IPS DF 4.7 (cell line): ENCODE measurements at regions not wholly inside any gene's neighbourhood (a gene's known extent, or its start where the extent isn't known, plus 50 kb on each side); places are given as distances from the start of the nearest gene placed in this dataset.

ENCODE experiments used
- DNase-seq: peaks from one replicate; pipeline ENCODE4 v3.0.0-alpha.2; 2013; ENCODE audit warnings: low spot score; ENCODE audit errors: extremely low read depth

DNA sequence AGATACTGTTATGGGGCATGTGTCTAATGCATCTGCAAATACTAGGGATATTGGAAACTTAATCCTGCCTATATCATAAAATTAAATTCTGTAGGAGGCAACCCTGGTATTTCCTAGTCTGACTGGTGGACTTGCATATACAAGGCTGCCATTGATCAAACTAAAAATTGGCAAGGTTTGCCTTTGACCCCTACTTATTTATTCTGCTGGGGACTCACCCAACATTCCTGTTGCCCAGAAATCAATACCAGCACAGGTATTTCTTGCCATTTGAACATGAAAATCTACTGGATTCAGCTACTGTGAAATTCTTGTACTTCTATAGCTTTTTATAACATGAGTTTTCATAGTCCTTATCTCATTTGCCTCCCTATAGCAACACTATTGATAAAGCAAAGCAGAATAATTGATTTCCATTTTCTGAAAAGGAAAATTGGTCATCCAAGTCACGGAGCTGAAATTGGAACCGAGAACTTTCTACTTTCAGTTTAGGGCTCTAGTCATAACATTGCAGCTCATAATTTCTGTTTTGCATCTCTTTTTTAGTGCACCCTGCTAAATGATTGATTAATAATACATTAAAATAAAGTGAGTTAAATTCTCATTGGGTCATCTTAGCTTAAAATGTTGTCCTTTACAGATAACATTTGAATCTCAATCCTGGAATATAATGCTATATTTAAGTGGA is 365.2 kb downstream of the MFSD1 start:
- no peak for DNase-seq

DNA sequence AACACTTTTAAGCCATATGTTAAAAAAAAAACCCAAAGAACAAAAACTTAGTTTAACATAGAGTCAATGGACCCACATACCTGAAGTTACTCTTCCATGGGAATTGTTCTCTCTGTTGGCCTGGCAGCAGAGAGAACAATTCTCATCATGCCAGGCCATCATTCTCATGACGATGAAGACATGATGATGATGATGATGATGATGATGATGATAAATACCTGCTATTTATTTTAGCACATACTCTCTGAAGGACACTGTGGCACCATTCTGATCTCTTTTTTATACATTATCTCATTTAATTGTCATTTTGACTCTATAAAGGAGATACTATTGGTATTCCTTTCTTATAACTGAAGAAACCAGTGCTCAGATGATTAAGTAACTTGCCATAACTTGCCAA is 366.9 kb downstream of the MFSD1 start:
- DNase-seq = no peak

DNA sequence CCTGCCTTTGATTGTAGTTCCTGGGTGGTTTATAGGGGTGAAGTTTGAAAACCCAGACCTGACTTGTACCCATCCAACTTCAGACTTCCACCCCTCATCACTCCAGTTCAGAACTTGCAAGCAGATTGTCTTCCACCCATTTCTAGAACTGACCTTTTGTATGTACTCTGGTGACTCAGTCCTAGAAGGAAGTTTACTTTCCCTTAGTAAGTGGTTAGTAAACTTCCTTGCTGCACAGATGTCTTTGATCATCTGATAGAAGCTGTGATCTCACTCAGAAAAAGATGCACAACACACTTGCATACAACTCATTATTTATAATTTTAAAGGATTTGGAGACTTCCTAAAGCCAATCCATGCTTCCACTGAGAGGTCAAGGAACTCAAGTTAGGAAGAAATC is 368.0 kb downstream of the MFSD1 start:
- DNase-seq = no peak

DNA sequence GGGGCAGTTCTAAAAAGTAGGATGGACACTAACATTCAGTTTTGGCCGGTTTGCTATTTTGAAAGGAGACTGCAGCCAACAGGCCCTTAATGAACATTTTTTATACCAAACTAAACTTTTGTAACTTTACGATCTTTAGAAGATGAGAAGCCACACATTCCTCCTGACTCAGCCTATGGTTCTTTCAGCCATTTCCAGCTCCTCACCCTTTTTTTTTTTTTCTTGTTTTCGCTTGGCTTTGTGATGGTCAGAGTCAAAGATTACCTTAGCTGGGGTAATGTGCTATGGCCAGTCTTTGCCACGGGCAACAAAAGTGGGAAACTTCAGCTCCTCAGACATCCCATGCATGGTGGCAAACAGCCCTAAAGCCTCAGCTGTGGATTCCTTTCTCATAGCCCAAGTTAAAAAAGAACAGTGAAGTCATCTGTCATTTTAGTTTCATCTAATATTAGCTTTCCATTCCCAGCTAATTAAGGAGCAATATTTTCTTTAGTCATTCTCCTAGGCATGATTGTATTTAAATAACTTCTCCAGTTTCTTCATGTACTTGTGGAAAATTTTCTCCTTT is 368.7 kb downstream of the MFSD1 start:
- no peak for DNase-seq

DNA sequence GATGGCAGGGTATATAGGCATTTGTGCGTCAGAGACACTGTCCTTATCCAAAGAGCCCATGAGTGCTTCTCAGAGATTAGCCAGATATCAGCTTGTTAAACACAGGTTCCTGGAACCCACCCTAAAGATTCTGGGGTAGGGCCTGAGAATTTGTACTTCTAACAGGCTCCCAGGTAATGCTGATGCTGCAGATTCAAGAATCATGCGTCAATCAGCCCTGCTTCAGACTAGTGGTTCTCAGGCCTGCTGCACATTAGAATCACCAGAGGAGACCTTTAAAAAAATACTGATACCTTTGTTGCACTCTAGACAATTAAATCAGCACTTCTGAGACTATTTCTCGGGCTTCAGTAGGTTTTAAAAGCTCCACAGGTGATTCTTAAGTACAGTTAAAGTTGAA is 369.5 kb downstream of the MFSD1 start:
- no peak for DNase-seq

DNA sequence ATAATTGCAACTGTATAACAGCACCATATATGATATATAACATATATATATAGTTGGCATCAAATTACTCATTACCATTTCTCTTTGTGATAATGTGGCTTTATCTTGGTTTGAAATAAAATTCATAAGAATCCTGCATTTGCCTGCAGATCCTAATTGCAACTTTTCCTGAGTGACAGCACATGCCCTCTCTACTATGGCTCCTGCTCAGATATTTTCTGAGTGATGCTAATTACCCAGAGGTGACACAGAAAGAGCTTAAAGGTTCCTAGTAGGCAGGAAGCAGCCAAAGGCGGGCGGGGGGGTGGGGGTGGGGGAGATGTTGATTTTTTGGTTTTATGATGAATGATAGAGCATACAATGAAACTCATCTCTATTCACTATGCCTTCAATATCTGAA is 370.6 kb downstream of the MFSD1 start:
- DNase-seq = no peak

DNA sequence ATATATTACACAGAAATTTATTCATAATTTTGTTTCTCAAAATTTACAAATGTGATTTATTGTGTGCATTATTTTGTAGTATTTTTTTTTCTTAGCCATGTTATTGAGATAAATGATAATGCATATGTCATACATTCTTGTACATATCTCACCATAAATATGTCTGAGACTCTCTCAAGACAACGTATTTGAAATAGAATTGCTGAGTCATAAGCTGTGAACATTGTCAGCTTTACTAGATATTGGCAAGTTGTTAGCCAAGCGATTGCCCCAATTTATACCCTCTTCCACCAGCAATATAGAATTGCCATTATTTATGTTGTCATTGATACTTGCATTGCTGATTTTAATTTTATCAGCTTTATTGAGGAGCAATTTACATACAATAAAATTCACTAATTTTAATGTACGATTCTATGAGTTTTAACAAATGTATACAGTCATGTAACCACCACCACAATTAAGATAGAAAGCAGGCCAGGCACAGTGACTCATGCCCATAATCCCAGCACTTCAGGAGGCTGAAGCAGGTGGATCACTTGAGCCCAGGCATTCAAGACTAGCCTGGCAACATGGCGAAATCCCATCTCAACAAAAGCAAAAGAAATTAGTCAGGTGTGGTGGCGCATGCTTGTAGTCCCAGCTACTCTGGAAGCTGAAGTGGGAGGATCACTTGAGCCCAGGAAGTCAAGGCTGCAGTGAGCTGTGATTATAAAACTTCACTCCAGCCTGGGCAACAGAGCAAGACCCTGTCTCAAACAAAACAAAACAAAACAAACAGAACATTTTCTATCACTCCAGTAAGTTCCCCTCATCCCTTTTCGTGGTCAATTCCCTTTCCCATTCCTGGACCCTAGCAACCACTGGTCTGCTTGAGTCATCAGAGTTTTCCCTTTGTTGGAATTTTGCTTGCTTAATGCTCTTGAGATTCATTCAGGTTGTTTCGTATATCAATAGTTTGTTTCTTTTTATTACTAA is 373.1 kb downstream of the MFSD1 start:
- no peak for DNase-seq

DNA sequence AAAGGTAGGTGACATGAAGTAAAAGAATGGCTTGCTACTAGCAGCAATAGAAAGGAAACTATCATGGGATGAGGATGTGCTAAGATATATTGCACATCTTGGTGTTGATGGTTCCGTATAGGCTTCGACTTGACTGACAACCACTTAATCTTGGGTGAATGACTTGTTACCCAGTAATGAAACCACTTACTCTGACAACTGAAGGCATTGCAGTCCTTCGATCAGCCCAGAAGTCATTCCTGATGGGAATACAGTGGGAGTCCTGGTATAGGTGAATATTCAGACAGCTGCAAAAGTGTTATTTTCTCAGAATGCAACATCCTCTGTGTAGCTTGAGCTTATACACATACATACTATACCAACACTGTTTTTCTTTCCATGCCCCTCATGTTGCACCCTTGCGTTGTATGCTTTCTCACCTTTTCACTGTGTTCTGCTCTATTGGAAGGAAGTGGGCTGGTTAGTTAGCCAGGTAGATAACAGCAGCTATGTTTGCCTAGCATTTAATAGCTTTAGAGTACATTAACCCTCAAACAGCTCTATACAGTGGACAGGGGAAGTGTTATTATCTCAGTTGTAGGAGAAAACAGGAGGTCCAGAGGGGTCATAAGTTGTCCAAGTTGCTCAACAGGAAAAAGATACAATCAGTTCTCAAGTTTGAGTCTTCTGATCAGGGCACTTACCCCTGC is 376.5 kb downstream of the MFSD1 start:
- DNase-seq = no peak

DNA sequence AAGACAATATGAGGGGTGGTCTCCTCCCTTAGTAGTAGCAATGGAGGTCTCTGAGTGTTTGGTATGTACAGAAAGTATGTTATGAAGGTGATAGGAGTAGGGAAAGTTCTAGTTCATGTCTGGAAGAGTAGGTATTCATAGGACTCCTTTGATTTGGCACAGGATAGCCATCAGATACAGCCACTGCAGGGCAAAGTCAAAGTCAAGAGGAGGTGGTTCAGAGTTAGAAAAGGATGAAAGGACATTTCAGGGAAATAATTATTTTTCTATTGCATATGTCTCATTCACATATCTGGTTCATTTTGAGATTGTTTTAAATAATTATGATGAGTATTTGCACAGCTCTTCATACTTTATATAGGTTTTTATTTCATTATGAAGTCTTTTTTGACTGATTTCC is 381.1 kb downstream of the MFSD1 start:
- DNase-seq = no peak

DNA sequence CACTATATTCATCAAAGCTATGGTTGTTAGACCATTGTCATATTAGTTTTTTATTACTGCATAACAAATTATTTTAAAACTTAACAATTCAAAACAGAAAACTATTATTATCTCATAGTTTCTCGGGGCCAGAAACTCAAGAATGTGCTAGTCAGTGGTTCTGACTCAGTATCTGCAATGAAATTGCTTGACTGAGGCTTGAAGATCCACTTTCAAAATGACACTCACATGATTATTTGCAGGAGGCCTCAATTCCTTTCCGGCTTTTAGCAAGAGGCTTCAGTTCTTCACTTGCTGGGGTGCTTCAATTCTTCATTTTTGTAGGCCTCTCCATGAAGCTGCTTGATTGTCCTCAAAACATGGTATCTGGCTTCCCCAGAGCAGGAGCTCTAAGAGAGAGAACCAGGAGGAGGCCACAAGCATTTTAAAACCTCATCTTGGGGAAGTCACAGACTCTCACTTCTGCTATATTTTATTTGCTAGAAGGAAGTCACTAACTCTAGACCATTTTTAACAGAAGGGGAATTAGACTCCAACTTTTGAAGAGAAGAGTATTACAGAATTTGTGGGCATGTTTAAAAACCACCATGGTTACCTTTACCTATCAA is 383.7 kb downstream of the MFSD1 start:
- DNase-seq = no peak

DNA sequence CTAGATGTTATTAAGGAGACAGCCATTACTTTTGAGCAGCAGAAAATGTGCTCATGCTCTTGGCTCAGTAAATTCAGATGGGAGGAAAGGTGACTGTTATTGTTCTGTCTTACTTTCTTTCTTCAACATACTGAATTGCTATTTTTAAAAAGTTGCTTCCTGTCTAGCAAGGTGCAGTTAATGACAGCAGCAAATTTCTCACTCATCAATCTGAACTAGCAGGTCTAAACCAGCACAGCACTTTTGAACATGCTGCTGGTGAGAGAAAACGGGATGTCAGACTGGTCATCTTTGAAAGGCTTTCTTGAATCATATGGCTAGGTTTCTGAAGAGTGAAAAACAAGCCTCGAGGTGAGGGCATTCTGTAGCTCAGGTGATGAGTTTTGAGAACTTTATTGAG is 384.7 kb downstream of the MFSD1 start:
- DNase-seq = no peak

DNA sequence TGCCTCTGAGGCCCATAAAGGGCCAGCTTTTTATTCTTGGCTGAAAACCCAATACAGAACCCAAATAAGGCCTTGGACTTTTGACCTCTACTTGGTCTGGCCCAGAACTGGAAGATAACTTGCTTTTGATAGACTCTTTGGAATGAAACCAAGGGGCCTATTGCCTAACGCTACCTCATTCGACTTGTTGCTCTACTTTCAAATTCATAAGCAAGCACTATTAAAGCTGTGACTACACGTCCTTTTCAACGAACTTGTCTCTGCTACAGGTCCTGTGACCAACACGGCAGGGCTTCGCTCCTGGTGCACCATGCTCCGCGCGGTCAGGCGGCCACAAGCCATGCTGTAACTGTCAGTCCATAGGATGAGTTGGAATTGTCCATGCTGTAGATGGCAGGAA is 385.4 kb downstream of the MFSD1 start:
- no peak for DNase-seq

DNA sequence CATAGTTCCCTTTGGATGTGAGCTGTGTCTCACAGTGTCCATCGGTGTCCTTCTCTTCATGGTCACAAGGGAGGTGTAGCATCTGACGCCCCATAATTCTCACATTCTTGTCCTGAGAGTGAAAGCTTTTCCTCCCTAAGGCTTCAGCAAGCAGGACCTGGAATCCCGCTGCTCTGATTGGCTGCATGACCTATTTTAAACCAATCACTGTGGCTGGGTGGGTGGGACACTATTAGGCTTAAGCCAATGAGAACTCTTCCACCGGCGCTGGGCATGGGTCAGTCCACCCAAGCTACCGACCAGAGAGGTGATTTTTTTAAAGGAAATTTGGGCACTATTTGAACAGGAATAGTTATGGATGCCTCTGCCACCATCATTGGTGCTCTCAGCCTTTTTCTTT is 385.9 kb downstream of the MFSD1 start:
- DNase-seq = no peak

DNA sequence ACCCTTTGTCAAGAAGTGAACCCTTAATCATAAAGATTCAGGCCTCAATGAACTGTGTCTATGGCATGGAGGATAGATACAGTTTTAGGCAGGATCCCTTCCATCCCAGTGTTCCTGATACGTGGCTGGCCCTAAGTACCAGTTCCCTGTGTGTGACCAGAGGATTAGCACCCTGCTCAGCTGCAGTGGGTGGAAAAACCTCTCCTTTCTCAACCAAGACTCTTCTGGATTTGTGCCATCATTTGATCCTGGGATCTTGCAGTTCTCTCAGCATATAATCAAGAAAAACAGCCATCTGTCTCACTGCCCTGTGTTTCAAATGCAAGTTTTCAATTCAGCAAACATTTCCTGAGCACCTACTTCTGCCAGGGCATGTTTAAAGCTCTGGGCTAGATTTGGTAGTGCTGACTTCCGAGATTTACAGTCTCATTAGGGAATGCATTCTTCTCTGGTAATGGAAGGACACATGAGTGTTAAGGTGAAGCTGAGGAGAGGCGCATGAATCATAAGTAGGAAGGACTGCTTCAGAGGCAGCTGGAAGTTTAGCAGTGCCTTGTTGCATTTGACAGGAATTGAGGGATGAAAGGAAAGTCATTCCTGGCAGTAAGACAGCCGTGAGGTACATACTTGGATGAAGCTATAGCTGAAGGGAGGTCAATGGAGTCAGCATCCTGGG is 388.3 kb downstream of the MFSD1 start:
- DNase-seq = no peak

DNA sequence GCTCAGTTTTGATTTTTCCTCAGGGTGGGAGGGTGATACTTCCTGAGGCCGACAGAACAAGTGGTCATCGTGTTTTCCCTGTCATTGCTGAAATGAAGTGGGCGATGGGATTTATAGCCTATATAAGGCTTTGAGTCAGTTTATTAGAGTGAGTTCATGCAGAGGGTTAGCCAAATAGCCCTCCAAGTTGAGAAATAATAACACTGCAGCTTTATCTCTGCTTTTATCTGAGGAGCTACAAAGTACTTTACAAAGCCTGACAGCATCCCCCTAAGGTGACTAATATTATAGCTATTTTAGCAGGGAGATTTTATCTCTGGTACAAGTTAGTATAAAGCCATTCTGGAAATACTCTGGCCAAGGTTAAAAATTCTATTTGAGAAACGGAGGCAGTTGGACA is 389.6 kb downstream of the MFSD1 start:
- DNase-seq = no peak

DNA sequence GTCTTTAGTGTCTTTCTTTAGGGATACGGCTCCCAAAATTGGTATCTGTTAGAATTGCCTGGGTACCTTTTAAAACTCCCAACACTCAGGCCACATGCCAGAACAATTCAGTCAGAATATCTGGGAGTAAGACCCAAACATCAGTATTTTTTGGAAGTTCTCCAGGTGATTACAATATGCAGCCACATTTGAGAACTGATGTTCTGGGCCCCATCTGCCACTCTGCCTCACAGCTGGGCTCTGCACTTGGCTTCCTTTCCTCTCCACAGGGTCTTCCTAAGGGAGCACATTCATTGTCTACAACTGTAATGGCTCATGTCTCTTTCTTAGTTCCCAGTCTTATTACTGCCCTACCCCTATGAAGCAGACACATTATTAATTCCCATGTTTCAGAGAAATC is 394.5 kb downstream of the MFSD1 start:
- no peak for DNase-seq

DNA sequence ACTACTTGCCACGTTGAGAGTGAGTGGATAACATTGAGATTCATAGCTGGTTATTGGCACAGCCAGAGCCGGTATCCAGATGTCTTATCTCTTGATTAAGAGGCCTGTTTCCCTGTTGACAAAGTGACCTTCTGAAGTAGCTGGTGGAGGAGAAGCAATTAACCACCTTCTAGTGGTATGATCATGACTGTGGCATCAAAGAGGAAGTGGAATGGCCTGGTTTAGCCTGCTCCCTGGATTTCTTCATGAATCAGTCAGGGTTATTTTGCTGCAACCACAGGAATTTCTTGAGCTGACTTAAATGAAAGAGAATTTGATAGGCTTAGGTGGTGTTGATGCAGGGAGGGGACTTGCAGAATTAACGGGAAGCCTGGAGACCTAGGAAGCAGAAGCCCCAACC is 398.3 kb downstream of the MFSD1 start:
- DNase-seq = no peak

DNA sequence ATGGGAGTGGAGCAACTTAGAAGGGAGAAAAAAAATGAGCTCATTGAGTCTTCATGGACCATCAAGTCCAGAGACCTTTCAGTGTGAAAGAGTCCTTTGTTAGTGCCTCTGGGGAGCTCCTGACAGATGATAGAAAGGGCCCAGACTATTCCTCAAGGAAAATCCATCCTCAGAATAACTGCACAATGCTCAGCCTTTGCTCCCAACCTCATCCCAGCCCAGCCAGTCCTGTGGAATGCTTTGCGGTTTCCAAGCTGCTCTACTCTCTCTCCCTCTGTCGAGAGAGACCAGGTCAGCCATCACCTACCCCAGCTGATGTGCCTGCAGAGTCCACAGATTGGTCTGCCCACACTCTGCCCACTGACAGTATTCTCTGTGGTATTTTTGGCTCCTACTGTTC is 406.2 kb downstream of the MFSD1 start:
- no peak for DNase-seq

DNA sequence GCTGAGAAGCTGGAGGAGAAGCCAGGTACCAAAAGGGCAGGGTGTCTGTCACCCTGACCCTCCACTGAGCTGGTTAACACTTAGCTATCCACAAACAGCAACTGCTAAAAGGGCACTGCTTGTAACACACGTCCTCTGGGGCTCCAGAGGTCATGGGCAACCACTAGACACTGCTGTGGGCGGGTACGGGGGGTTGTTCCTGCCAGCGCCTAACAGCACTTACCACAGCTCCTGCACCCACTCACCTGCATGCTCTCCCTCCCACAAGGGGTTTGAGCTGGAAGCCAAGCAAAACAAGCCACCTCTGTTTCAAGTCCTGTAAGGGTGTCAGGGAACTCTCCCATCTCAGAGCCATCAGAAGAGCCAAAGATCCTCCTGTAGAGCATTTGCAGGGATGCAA is 407.6 kb downstream of the MFSD1 start:
- no peak for DNase-seq

DNA sequence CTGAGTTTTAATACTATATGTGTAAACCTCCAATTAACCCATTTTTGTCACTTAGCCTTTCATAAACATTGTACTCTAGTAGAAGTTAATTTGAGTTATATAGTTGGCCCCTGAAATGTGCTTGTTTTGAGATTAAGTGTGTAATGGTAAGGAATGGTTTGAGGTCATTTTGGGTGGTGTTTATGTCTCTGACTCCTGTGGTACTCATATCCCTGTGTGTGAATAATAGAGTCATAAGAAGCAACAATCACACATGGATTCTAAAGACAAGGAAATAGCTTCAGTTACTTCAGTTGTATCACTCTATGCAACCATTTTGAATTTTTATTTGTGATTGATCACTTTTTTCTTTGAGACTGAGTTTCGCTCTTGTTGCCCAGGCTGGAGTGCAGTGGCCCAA is 408.5 kb downstream of the MFSD1 start:
- DNase-seq = no peak

DNA sequence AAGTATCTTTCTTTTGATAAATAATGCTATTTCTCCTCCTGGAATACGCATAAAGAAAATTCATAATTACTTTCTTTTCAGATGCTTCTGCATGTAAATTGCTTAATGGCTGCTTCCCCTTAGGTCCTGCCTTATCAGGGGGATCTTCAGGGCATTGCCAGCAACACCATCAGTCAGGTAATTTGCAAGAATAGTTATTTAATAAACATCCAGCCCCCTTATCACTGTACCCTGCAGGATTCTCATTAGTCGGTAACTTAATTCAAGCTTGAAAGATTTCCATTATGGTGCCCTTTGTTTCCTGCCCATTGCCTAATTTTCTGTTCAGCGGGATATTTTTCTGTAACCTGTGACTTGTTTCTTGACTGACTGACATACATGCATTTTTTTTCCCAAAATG is 414.5 kb downstream of the MFSD1 start:
- no peak for DNase-seq
